ENCODE measurements at regions not wholly inside any gene's neighbourhood (a gene's known extent, or its start where the extent isn't known, plus 50 kb on each side); places are given as distances from the start of the nearest gene placed in this dataset.
A peak's percentile ranks its signal among the peaks of the same experiment; 100 is the strongest.

GRCh38 chr13:89695343-89696257 is 1651.9 kb upstream of the MIR17HG start:
- Mint-ChIP-seq H3K27ac (ENCODE audit: unreplicated experiment) (no peak overlapping the region), H3K36me3 (ENCODE audit: low read depth, unreplicated experiment) (no peaks in the 10 kb centered on the region), H3K9me3 (ENCODE audit: unreplicated experiment) (no peaks in the 10 kb centered on the region), H3K27me3 (ENCODE audit: unreplicated experiment) (peaks cover 3% of the 10 kb centered on the region), H3K4me1 (ENCODE audit: unreplicated experiment) (no peaks in the 10 kb centered on the region), H3K4me3 (ENCODE audit: unreplicated experiment) (no peak overlapping the region)
- DNase-seq (ENCODE audit: low spot score) = peak; percentile 70
- peak; percentile 75 for TF ChIP-seq CTCF (IDR thresholded peaks at IDR 0.05; ENCODE audit: unreplicated experiment)

- Mint-ChIP-seq H3K9me3 (ENCODE audit: unreplicated experiment) (no peaks in the 10 kb centered on the region), H3K4me1 (ENCODE audit: unreplicated experiment) (peaks cover 6% of the 10 kb centered on the region), H3K27ac (ENCODE audit: unreplicated experiment) (no peak overlapping the region)
These were observed 1645.6 kb upstream of the MIR17HG start for GRCh38 chr13:89701913-89702312.

GRCh38 chr13:89704040-89704439 is 1643.4 kb upstream of the MIR17HG start:
- no peaks in the 10 kb centered on the region for H3K27me3 Mint-ChIP-seq (ENCODE audit: unreplicated experiment)
- H3K27ac Mint-ChIP-seq (ENCODE audit: unreplicated experiment) = no peak overlapping the region
- H3K4me1 Mint-ChIP-seq (ENCODE audit: unreplicated experiment) = peaks cover 6% of the 10 kb centered on the region
- H3K9me3 Mint-ChIP-seq (ENCODE audit: unreplicated experiment) = no peaks in the 10 kb centered on the region
- no peak for TF ChIP-seq CTCF (IDR thresholded peaks at IDR 0.05; ENCODE audit: unreplicated experiment)
- DNase-seq (ENCODE audit: low spot score) = no peak
- no peaks in the 10 kb centered on the region for H3K36me3 Mint-ChIP-seq (ENCODE audit: low read depth, unreplicated experiment)
- no peak overlapping the region for H3K4me3 Mint-ChIP-seq (ENCODE audit: unreplicated experiment)

More at GRCh38 chr13:89701913-89702312, 1645.6 kb upstream of the MIR17HG start:
- DNase-seq (ENCODE audit: low spot score) = no peak
- TF ChIP-seq CTCF (IDR thresholded peaks at IDR 0.05; ENCODE audit: unreplicated experiment) = no peak
- H3K27me3 Mint-ChIP-seq (ENCODE audit: unreplicated experiment) = peaks cover 2% of the 10 kb centered on the region
- no peak overlapping the region for H3K4me3 Mint-ChIP-seq (ENCODE audit: unreplicated experiment)
- H3K36me3 Mint-ChIP-seq (ENCODE audit: low read depth, unreplicated experiment) = no peaks in the 10 kb centered on the region

GRCh38 chr13:89708013-89708412 is 1639.5 kb upstream of the MIR17HG start:
- Mint-ChIP-seq H3K4me3 (ENCODE audit: unreplicated experiment) (no peak overlapping the region), H3K27ac (ENCODE audit: unreplicated experiment) (no peak overlapping the region), H3K36me3 (ENCODE audit: low read depth, unreplicated experiment) (no peaks in the 10 kb centered on the region), H3K9me3 (ENCODE audit: unreplicated experiment) (no peaks in the 10 kb centered on the region), H3K27me3 (ENCODE audit: unreplicated experiment) (no peaks in the 10 kb centered on the region), H3K4me1 (ENCODE audit: unreplicated experiment) (peaks cover 6% of the 10 kb centered on the region)
- TF ChIP-seq CTCF (IDR thresholded peaks at IDR 0.05; ENCODE audit: unreplicated experiment) = no peak
- DNase-seq (ENCODE audit: low spot score) = no peak

GRCh38 chr13:89721216-89721615 is 1626.3 kb upstream of the MIR17HG start:
- no peak for TF ChIP-seq CTCF (IDR thresholded peaks at IDR 0.05; ENCODE audit: unreplicated experiment)
- H3K9me3 Mint-ChIP-seq (ENCODE audit: unreplicated experiment) = no peaks in the 10 kb centered on the region
- H3K27me3 Mint-ChIP-seq (ENCODE audit: unreplicated experiment) = no peaks in the 10 kb centered on the region
- H3K4me1 Mint-ChIP-seq (ENCODE audit: unreplicated experiment) = no peaks in the 10 kb centered on the region
- H3K36me3 Mint-ChIP-seq (ENCODE audit: low read depth, unreplicated experiment) = no peaks in the 10 kb centered on the region
- no peak overlapping the region for H3K27ac Mint-ChIP-seq (ENCODE audit: unreplicated experiment)
- H3K4me3 Mint-ChIP-seq (ENCODE audit: unreplicated experiment) = no peak overlapping the region
- no peak for DNase-seq (ENCODE audit: low spot score)
